D721Med (cell line): ENCODE measurements at regions not wholly inside any gene's neighbourhood (a gene's known extent, or its start where the extent isn't known, plus 50 kb on each side); places are given as distances from the start of the nearest gene placed in this dataset.

ENCODE experiments used
- DNase-seq: peaks from one replicate; pipeline ENCODE4 v3.0.0; 2011; ENCODE audit warnings: low spot score; ENCODE audit not compliant: insufficient read length
- FAIRE-seq: peaks from 2 replicates; lab custom pipeline; 2011; peaks lifted over from hg19 to GRCh38; lab: Jason Lieb, UNC
- TF ChIP-seq, protein P1 (sequence below): IDR thresholded peaks from 2 replicates; pipeline ENCODE4 v1.5.1; 2012; ENCODE audit warnings: mild to moderate bottlenecking, control low read depth; ENCODE audit not compliant: insufficient read depth; ENCODE audit errors: missing control alignments

DNA sequence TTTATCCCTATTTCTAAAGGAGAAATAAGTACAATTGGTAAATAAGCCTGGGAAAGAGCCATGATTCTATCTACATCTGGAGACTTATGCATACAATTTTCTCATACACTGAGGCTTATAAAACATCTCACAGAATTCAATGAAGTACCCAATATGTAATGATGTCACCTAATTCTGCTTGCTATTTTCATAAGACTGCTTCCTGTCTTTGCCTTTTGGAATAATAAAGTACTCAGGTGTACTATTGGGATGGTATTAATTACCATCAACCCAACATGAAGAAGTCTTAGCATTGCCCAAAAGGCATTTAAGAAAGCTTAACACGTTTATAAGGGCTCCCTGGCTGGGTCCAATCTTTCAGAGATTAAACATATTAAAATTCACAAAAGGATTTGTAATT, 216.4 kb upstream of the TSHZ2 start:
- TF ChIP-seq, protein P1, sequence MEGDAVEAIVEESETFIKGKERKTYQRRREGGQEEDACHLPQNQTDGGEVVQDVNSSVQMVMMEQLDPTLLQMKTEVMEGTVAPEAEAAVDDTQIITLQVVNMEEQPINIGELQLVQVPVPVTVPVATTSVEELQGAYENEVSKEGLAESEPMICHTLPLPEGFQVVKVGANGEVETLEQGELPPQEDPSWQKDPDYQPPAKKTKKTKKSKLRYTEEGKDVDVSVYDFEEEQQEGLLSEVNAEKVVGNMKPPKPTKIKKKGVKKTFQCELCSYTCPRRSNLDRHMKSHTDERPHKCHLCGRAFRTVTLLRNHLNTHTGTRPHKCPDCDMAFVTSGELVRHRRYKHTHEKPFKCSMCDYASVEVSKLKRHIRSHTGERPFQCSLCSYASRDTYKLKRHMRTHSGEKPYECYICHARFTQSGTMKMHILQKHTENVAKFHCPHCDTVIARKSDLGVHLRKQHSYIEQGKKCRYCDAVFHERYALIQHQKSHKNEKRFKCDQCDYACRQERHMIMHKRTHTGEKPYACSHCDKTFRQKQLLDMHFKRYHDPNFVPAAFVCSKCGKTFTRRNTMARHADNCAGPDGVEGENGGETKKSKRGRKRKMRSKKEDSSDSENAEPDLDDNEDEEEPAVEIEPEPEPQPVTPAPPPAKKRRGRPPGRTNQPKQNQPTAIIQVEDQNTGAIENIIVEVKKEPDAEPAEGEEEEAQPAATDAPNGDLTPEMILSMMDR = no peak
- DNase-seq (no peak), FAIRE-seq (no peak)

DNA sequence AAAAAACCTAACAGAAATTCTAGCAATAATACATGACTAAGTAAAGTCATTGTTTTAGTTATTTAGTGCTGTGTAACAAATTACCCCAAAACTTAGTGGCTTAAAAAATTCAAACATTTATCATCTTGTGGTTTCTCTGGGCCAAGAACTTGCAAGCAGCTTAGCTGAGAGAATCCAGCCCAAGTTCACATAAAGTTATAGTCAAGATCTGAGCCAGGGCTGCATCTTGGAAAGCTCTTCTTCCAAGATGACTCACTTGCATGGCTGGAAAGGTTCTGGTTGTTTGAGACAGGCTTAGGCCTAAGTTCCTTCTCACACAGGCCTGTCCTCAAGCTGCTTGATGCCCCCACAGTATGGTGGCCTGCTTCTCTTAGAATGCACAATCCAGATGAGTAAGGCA, 217.8 kb upstream of the TSHZ2 start:
- DNase-seq = no peak
- FAIRE-seq = no peak

DNA sequence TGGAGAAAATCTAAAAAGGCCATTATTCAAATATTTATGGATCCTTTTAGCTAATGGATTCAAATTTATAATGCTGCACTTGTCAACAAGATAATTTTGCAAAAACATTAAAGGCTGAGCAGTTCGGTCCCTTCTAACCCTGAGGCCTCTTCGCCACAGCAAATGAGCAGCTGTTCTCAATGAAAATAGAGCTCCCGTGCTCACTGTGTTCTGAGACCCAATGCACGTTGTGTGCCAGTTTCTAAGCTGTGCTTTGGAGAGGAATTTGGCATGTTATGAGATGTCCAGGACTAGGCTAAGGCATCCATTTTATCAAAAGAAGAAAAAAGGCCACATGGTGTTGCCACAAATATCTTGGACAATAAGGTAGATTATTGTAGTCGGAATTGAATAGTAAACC, 220.1 kb upstream of the TSHZ2 start:
- DNase-seq (no peak), FAIRE-seq (no peak)
- TF ChIP-seq, protein P1 = no peak

More for the DNA sequence above, 217.8 kb upstream of the TSHZ2 start:
- TF ChIP-seq, protein P1 = no peak

DNA sequence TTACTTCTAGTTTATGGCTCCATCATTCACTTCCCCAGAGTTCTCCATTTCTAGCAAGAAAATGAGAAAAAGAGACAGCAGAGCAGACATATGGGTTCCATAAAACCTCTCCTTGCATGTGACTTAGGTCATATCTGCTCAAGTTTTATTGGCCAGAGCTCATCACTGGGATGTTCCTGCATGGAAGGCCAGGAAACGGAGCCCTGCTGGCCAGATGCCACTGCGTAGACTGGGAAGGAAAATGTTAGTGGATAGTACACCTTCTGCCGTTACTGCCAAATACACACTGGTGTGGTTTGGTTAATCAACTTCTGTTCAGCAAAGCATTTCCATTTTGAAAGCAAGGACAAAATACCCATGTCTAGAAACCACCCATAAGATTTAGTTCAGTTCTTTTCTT, 220.6 kb upstream of the TSHZ2 start:
- DNase-seq (no peak), FAIRE-seq (no peak)
- TF ChIP-seq, protein P1 = no peak

DNA sequence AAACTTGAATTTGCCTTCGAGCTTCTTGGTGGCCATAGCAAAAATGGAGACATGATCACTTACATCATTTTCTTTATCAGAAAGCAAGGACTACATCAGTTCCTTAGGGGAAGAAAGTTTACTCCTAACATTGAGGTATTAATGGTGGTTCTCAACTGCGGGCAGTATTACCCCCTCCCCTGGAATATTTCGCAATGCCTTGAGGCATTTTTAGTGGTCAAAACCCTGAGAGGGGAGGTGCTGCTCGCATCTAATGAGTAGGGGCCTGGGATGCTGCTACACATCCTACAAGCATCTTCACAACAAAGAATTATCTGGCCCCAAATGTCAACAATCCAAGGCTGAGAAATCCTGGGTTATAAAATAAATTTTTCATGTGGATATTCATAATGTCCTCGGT, 222.2 kb upstream of the TSHZ2 start:
- FAIRE-seq = no peak
- no peak for DNase-seq
- TF ChIP-seq, protein P1 = no peak

DNA sequence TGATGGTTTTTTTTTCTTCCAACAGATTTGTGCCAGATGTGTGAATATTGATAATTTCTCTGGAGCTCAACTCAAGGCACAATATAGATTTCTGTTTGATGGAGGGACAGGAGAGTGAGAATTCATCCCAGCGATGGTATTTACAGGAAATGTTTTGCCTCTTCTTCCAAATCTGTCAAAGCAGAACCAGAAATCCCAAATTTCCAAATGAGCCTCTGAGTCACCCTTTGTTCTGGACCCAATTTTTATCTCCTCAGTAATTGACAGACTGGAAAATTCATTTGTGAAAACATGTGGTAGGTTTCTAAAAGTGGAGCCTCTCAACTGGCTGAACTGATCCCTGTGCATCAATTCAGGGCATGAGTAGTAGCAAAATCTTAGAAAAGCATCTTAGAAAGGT, 223.2 kb upstream of the TSHZ2 start:
- TF ChIP-seq, protein P1 = no peak
- no peak for DNase-seq
- no peak for FAIRE-seq

DNA sequence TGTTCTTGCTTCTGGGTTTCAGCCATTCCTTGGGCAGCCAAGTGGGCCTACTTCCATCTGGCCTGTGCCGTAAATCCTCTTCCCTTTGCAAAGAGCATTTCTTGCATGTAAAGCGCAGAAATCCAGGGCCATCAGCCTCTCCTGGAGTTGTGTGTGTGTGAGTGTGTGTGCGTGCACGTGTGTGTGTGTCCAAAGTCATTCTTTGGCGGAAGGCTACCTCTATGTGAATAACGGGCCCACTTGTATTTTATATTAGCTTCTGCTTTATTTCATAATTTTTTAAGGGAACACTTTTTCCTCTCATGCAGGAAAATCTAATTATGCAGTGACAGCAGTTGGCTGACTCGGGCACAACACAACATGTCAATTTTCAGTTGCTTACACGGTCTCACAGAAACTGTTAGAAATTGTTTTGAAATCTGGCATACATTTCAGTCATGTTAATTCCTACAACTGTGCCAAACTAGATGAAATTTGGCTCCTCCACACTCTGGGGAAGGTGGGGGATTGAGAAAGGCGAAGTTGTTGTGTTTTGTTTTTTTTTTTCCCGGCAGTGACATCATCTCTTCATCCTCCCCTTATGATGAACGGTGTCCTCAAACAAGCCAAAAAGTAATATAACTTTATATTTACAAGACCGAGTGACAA, 223.7 kb upstream of the TSHZ2 start:
- TF ChIP-seq, protein P1 = no peak
- DNase-seq = no peak
- no peak for FAIRE-seq
